HepG2 (cell line): ENCODE measurements at regions not wholly inside any gene's neighbourhood (a gene's known extent, or its start where the extent isn't known, plus 50 kb on each side); places are given as distances from the start of the nearest gene placed in this dataset.

Source experiments
- DZIP1 ChIP-seq: sonication (generic); formaldehyde crosslinking; IDR thresholded peaks from 2 replicates; pipeline ENCODE4 v1.5.0; 2020; ENCODE audit warnings: mild to moderate bottlenecking, missing genetic modification reagents
- MLXIP ChIP-seq: sonication (generic); formaldehyde crosslinking; IDR thresholded peaks from 2 replicates; pipeline ENCODE4 v1.9.0; 2021; ENCODE audit warnings: missing genetic modification reagents, borderline replicate concordance
- NR0B2 ChIP-seq: sonication (generic); formaldehyde crosslinking; IDR thresholded peaks from 2 replicates; pipeline ENCODE4 v1.4.0; 2020; ENCODE audit warnings: mild to moderate bottlenecking, missing genetic modification reagents
- RERE ChIP-seq: IDR thresholded peaks from 2 replicates; pipeline ENCODE4 v1.6.1; 2016; ENCODE audit warnings: low read depth, missing genetic modification reagents, missing compliant biosample characterization
- TF ChIP-seq, protein P1 (sequence below): sonication (generic); formaldehyde crosslinking; IDR thresholded peaks from 2 replicates; pipeline ENCODE4 v1.5.1; 2020; ENCODE audit warnings: mild to moderate bottlenecking, missing genetic modification reagents, moderate library complexity

- TF ChIP-seq, protein P1, sequence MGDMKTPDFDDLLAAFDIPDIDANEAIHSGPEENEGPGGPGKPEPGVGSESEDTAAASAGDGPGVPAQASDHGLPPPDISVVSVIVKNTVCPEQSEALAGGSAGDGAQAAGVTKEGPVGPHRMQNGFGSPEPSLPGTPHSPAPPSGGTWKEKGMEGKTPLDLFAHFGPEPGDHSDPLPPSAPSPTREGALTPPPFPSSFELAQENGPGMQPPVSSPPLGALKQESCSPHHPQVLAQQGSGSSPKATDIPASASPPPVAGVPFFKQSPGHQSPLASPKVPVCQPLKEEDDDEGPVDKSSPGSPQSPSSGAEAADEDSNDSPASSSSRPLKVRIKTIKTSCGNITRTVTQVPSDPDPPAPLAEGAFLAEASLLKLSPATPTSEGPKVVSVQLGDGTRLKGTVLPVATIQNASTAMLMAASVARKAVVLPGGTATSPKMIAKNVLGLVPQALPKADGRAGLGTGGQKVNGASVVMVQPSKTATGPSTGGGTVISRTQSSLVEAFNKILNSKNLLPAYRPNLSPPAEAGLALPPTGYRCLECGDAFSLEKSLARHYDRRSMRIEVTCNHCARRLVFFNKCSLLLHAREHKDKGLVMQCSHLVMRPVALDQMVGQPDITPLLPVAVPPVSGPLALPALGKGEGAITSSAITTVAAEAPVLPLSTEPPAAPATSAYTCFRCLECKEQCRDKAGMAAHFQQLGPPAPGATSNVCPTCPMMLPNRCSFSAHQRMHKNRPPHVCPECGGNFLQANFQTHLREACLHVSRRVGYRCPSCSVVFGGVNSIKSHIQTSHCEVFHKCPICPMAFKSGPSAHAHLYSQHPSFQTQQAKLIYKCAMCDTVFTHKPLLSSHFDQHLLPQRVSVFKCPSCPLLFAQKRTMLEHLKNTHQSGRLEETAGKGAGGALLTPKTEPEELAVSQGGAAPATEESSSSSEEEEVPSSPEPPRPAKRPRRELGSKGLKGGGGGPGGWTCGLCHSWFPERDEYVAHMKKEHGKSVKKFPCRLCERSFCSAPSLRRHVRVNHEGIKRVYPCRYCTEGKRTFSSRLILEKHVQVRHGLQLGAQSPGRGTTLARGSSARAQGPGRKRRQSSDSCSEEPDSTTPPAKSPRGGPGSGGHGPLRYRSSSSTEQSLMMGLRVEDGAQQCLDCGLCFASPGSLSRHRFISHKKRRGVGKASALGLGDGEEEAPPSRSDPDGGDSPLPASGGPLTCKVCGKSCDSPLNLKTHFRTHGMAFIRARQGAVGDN, result no peak
- TF ChIP-seq RERE, result no peak; the same call in 1 of the 2 replicates
- TF ChIP-seq MLXIP (CRISPR knock-in tag), result no peak
- no peak for TF ChIP-seq NR0B2
- no peak for TF ChIP-seq DZIP1
Observed at GRCh38 chr5:38148021-38148625, 110.2 kb upstream of the EGFLAM start (continued).
